Activated CD4-positive, CD25-positive, alpha-beta regulatory T cell treated with anti-CD3 and anti-CD28 coated beads, Interleukin-2, amount 50 U/mL, for 24 hours (primary cell): ENCODE measurements at regions not wholly inside any gene's neighbourhood (a gene's known extent, or its start where the extent isn't known, plus 50 kb on each side); places are given as distances from the start of the nearest gene placed in this dataset.
"Not testable (repeated sequence)": the region's sequence is repeated elsewhere in the genome, so short reads cannot be mapped to it uniquely, and the experiment has no call there.

ENCODE experiments used
- ATAC-seq, 2 donors: fragments of 150-1000 bp; cut with Tn5 transposase; one replicate each; pipeline ENCODE4 v1.10.0; 2021; ENCODE audit warnings: mild to moderate bottlenecking in 1 of 2, moderate library complexity in 1 of 2

DNA sequence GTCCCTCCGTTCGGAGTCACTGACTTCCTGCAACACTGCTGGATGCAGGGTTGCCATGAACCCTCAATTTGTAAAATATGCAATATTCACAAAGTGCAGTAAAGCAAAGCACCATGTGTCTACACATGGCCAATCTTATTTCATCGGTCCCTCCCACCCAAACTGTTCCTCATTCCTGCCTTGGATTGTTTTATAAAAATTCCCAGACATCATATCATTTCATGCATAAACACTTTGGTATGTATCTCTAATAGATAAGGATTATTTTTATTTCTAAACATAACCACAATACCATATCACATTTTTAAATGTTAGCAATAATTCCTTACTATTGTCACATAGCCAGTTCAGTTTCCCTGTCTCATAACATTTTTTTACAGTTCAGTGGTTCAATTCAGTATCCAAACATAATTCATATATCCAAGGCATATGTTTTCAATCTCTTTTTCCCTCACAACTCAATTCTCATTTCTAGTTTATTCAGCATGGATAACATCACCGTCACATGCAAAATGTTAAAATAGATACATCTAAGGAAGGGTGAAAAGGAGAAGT lies 82.0 kb upstream of the PCAT7 start:
- no peak for ATAC-seq

DNA sequence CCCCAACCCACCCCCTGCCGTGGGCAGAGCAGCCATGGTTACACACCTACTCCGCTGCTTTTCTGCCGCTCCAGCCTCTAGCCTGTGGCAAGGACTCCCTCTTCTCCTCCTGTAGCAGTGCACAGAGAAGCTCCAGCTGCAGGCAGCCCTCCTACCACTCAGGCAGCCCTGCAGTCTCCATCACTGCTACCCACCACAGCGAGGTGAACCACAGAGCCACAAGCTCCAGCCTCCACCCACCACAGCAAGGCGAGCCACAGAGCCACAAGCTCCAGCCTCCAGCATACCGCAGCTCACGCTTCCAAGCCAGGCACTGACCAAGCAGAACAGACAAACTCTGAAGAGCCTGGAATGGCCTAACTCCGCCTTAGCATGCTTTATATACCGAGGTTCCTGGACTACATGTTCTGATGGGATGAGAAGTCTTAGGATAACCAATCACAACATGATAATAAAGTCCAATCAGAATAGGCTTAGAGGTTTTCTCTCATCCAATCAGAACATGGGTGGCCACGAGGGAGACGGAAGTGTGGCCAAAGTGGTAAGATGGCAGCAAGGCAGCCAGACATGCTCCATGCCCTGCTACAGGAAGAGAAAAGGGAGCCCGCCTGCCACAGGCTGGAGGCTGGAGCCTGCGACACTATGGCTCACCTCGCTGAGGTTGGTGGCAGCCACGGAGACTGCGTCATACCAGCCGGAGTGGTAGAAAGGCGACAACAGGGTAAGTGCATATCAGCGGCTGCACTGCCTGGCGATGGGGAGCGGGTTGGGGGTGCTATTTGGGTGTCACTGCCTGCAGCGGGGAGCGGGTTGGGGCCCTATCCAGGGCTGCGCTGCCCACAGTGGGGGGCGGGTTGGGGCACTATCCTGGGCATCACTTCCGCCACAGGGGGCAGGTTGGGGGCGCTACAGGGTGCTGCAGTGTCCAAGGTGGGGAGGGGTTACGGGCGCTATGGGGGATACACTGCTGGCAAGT lies 75.8 kb upstream of the PCAT7 start:
- no peak for ATAC-seq

DNA sequence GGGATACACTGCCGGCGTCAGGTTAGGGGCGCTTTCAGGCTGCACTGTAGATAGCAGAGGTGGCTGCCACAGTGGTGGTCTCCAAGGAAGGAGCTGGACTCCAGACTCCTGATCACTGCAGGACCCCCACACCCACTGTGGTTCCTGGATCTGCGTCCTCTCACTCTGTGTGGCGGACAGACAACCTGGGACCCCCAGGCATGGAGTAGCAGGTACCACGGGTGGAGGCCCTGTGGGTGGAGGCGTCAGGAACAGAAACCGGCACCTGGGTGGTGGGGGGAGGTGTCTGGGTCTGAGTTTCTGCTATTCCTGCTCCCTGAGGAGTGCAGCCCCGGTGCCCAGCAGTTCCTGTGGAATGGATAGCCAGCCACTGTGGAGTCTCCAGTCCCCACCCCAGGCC lies 75.1 kb upstream of the PCAT7 start:
- ATAC-seq = no peak

DNA sequence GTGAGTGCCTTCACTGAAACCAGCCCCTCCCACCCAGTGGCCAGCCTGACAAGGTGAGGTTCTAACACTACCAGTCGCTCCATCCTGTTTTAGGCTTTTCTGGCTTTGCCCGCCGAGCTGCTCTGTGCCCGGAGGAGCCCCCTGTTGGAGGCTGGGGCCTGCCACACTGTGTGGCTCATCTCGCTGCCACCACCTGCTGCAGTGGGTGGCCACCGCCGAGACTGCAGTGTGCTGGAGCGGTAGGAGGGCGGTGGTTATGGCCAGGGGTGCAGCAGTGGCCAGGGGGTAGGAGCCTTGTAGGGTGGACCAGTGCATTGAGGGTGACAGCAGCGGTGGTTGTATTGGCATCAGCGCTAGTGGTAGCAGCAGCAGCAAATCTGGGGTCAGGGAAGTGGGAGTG lies 74.7 kb upstream of the PCAT7 start:
- ATAC-seq = no peak

DNA sequence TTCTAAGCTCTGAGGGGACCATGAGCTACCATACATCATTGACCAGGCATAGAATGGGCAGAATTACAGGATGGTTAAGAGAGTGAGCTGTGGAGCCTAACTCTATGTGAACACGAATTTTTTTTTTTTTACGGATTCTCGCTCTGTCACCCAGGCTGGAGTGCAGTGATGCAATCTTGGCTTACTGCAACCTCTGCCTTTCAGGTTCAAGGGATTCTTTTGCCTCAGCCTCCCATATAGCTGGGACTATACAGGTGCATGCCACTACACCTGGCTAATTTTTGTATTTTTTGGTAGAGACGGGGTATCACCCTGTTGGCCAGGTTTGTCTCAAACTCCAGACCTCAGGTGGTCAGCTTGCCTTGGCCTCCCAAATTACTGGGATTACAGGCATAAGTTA lies 72.8 kb upstream of the PCAT7 start:
- no peak for ATAC-seq

DNA sequence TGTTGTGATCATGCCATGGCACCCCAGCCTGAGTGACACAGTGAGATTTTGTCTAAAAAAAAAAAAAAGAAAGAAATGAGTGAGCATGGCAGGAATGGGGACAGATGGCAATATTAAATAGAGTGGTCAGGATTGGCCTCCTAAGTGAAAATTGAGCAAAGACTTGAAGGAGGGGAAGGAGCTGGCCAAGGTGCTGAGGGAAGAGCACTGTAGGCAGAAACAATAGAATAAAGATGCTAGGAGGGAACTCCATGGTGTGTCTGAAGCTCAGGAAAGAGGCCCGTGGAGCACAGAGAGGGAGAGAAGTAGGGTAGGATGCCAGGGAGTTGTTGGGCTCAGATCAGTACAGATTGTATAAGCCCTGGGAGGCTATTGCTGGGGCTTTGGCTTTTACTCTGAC lies 64.4 kb upstream of the PCAT7 start:
- ATAC-seq = no peak

DNA sequence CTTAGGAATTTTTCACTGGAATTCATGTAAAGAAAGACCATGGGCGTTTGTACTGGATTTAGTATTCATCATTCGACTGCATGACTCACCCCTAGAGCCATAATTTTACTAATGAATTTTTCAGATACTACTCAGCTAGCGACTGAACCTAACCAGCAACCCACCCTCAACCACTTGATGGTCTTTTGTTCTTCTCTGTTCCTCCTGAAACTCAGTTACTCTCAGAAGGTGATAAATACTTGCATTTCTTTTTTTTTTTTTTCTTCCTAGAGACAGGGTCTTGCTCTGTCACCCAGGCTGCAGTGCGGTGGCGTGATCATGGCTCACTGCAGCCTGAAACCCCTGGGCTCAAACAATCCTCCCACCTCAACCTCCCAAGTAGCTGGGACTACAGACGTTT lies 62.8 kb upstream of the PCAT7 start:
- not testable (repeated sequence) for ATAC-seq

DNA sequence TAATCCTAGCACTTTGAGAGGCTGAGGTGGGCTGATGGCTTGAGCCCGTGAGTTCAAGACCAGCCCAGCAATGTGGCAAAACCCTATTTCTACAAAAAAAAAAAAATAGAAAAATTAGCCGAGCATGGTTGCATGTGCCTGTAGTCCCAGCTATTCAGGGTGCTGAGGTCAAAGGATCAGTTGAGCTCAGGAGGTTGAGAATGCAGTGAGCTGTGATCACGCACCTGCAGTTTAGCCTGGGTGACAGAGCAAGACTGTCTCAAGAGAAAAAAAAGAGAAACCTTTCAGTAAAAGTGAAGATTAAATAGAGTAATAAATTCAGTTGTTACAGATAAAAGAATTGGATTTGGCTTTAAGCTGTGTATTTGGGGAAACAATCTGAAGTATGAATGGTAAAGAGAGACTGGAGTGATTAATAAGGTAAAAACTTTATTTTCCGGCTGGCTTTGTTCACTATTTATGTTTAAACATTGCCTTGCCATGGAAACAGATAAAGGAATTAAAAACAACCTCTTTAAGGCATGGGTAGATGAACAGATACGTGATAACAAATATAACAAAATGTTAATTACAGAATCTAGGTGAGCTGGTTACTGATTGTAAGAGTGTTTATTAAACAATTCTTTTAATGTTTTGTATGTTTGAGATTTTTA lies 56.0 kb upstream of the PCAT7 start:
- ATAC-seq = no peak

DNA sequence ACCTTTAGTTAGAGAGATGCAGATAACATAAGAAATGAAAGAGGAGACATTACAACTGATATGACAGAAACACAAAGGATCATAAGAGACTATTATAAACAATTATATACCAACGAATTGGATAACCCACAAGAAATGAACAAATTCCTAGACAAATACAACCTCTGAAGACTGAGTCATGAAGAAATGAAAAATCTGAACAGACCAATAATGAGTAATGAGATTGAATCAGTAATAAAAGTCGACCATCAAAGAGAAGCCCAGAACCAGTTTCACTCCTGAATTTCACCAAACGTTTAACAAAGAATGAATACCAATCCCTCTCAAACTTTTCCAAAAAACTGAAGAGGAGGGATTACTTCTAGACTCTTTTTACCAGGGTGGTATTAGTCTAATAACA lies 50.5 kb upstream of the PCAT7 start:
- no peak for ATAC-seq
